GM21447 (cell line): ENCODE measurements at regions not wholly inside any gene's neighbourhood (a gene's known extent, or its start where the extent isn't known, plus 50 kb on each side); places are given as distances from the start of the nearest gene placed in this dataset.

Experiments
- ATAC-seq: cut with Tn5 transposase; IDR thresholded peaks from one replicate; pipeline ENCODE4 v1.9.1; 2021; ENCODE audit not compliant: unreplicated experiment

DNA sequence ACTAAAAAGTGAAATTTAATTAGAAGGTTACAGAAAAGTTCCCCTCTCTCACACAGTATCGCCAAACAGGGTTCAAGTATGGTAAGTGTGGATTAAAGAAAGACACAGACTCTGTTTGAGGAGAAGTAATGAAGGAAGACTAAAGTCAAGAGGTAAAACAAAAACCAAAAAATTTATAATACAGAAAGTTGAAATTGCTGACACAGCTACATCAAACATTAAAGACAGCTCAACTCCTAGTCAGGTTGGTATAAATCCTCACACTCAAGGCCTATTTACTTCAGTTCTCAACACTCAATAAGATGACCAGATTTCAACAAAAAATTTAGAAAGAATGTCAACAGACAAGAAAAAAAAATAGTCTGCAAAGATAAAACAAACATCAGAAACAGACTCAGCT, 300.5 kb upstream of the LINC00305 start:
- no peak for ATAC-seq

DNA sequence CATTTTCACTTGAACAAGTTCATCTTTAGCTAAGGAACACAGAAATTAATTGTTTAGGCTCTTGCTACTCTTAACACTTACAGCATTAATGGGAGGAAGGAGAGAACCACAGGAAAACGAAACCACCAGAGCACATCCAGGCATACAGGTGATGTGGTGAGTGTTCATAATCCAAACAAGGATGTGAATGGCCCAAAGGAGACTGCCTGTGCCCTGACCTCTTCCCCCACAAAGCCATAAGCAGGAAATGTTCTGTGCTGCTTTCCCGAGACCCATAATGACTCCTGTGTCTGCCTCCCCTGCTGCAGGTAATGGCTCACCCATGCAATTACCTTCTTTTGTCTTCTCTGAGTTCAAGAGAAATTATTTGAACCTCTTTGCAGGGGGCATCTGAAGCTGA, 295.9 kb upstream of the LINC00305 start:
- no peak for ATAC-seq

DNA sequence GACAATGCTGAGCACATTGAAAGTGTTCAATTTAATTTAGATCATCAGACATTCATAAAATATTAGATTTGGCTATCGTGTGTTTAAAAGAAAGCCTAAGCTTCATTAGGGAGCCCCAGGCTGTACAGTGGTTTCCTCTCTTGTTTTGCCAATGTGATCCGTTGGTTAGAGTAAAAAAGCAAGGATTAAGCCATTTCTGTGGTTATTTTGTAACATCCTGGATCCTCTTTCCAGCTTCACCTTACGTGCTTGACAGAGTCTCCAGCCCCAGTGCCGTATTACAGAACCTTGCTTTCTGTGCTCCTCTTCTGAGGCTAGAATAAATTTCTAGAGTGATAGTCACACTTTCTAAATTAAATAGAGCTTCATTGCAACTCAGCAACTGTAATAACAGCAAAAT, 289.3 kb upstream of the LINC00305 start:
- ATAC-seq: no peak

DNA sequence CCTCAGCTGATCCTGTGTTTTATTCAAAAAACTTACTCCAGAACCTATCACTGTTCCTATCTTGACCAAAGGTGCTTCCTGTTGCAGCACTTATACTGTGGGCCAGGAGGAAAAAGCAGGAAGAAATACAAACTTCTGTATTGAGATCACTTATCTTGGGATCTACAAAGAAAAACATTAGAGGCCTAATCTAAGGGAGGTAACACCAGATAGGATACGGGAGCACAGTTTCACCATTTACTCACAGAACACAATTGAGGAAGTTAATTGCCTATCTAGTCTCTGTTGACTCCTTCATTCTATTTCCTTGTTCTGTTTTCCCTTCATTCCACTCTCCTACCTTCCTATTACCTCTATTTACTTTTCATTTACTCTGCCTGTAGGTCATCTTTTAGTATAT, 287.2 kb upstream of the LINC00305 start:
- ATAC-seq: no peak

DNA sequence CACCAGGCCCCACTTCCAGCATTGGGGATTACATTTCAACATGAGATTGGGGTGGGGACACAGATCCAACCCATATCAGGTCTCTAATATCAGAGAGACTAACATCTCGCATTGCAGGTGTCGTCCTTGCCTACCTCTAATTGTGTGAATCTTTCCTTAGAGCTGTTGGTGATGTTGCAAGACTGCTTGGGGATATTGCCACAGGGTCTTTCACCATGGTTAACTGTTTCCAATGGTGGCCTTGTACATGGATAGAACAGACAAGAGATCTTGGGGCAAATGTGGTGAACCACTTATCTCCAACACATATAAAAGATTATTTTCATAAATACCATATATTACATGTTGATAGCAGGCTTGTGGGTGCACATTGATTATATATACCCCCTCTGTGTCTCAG, 270.3 kb upstream of the LINC00305 start:
- no peak for ATAC-seq

DNA sequence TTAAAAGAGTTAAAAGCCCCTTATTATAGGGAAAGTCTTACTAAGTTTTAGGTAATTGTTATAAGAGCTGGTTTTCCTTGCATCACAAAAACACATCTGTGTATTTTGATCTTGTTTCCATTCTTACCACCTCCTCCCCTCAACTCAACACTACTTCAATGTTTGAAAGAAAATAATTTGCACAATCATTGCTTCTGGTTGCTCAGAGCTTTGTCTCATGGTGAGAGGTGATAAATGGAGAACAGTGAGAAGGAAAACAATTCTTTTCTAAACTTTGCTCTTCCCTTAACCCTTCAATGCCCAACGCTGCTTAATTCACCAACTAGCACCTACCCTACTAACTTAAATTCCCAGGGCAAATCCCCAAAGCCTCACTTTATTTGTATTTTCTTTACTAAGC, 268.1 kb upstream of the LINC00305 start:
- no peak for ATAC-seq

DNA sequence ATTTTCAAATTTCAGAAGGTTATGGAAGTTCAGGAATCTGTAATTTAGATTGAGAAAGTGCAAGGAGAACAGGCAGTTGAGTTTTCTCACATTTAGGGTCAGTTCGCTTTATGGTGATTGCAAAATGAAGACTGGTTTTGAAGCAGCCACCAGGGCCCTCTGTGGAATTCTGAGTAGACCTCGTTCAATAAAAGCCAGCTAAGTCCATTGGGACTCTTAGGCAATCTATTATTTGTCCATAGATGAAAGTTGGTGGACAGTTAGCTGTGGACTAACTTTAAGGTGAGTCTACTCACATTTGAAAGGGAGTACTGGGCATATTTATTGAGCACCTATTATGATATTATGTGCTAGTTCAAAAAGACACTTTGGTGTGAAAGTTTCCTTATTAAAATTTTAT, 266.3 kb upstream of the LINC00305 start:
- ATAC-seq: no peak

DNA sequence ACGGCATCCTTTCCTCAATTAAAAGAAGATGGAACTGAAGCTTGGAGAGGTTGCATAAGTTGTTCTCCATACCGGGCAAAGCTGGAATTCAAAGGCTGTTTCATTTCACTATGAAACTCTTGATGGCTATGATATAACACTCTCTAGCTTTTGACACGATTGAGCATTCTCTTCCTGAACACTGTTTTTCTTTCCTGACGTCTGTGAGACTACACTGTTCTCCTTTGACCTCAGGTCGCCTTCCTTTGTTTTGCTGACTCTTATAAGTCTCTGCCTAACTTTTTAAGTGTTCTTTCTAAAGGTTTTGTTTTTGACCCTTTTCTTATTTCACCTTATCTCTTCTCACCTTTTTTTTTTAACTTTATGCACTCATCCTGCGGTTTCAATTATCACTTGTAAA, 261.8 kb upstream of the LINC00305 start:
- ATAC-seq: no peak

DNA sequence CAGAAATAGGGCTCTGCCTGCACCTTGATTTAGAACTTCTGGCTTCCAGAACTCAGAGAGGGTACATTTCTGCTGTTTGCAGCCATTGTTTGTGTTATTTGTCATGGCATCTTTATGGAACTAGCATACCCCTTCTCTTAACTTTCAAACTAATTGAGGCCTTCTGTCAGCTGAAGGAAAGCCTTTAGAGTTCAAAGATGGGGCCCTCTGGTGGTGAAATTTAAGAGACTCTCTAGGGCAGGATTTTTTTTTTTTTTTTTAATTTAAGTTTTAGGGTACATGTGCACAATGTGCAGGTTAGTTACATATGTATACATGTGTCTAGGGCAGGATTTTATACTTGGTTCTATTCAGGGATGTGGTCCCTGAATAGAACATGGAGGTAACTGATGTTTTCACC, 260.6 kb upstream of the LINC00305 start:
- ATAC-seq: peak; percentile 55

DNA sequence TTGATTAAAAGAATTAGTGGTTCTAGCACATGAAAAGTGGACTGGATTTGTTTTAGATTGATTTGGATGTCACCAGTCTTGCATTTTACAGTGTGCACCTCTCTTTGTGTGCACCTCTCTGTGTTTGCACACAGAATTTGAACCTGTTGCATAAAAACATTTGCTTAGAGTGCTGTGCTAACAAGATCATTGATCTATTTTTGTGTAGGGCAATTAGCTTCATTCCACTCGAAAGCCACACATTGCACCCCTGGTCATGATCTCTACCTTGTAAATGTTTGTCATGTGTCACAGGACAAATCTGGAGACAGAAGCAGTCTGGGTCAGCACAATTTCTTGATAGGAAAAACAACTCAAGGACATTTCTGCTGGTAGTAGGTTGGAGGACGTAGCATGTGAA, 258.7 kb upstream of the LINC00305 start:
- no peak for ATAC-seq

DNA sequence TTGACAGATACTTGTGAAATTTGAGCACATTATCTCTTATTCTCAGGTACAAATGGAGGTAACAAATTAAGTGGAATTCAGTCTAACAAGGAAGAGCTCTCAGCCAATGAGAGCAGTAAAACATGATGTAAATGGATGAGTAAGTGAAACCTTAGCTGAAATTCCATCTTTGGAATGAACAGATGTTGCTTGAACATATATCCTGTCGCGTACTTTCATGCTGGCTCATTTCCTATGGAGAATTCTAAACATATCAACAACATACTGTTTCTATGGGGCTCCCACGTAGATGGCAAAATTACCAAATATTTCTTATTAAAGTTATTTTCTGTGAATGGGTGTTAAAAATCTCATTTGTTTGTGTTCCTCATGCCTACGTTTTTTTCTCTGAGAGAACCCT, 256.3 kb upstream of the LINC00305 start:
- no peak for ATAC-seq

DNA sequence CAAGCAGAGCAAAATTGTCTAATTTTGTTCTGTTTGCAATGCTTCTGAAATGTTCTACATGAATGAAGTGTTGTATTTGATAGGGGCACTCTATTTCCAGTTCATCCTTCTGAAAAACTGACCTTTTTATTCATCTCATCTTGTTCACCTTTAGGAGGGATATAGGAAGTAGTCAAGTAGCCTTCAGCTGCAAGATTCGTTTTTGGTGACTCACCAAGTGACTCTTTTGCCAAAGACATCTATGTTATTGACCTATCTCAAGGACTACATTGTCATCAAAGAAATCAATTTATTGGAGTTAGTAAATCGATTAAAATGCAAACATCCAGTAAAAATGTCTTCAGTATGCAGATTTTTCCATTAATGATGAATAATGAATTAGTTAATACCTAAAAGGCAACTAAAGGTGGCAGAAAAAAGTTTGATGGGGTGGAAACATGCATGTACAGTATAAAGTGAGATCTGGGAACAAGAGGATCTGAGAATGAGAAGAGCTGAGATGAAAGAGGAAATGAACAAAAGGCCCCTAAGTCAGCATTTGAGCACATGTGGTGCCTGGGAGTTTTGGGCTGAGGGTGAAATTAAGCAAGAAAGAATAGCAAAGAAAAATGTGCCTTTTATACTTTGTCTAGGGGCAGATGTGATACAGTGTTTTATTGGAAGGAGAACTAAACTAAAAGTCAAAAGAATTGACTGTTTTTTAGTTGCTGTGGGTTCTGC, 255.1 kb upstream of the LINC00305 start:
- no peak for ATAC-seq

DNA sequence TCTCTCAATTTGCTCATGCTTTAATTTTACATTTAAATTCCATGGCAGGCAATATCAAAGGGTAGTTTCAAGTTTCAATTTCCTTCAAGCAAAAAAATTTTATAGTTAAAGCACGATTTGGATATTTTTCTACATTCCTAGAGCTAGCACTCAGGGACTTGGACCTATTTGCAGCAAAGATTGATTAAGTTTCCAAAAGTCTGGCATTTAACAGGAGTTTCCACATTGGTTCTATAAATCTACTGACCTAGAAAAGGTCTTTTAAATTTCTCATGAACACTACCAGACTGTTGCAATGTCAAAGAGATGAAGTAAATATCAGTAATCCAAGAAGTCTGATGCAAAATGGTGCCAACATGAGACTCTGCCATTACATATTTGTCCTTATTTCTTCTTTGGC, 253.7 kb upstream of the LINC00305 start:
- ATAC-seq: no peak

DNA sequence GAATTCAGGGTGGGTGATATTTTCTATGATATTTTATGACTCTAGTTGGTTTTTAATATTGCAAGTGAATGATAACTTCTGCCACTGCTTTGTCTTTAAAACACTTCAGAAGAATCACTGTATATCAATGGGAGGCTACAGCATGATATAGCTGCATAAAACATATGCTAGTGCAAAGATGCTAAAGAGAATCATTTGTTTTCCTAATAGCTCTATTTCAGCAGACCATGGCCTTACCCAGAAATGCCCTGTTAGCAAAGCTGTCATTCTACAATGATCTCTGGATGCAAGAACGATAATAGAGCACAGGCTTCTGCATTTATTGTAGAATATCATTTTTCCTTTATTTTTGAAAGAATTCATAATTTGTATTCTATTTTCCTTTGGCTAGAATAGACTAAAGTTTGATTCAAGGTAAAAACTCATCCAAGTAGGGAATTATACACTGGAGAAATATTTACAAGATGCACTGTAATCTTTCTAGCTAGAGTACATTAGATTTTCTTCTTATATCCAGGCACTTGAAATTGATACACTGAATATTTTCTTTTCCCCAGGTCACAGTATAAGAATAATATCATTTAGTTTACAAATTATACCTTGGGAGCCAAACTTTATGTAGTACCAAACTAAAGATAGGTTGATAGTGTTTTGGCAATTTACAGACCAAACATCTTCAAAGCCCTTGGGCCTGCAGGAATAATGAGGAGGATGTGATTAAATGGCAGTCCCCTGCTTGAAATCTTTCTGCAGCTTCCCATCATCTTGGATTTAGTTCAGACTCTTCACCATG, 252.6 kb upstream of the LINC00305 start:
- no peak for ATAC-seq

DNA sequence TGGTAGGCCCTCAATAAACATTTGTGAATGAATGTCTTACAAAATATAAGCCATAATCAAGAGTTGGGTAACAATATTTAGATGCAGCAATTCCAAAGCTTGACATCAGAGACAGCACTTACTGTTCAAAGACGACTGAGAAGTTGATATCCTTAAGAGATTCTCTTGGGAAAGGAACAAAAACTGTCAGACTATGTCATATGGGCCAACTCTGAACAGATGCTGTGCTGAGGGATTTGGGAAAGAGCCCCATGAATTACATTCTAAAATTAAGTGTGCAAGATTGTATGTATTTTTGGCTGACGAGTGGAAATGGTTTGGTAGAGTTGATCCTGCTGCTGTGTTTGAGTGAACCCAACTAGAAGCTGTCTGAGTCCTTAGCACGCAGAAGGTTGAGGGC, 250.7 kb upstream of the LINC00305 start:
- no peak for ATAC-seq

DNA sequence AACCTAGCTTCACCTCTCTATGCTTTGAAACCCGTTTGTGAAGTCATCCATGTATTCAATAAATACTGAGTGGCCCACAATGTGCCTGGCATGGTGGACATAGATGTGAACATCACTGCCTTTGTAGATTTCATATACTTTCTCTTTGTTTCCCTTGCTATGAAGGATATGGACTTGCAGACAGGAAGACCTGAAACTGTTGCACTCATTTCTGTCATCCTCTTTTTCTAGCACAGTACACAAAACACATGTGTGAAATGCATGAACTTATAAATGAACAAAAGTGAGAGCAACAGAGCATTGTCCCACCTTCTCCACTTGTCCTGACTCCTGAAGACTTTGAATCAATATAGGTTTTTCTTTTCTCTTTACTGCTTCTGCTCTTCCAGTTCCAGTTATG, 249.4 kb upstream of the LINC00305 start:
- ATAC-seq: no peak

DNA sequence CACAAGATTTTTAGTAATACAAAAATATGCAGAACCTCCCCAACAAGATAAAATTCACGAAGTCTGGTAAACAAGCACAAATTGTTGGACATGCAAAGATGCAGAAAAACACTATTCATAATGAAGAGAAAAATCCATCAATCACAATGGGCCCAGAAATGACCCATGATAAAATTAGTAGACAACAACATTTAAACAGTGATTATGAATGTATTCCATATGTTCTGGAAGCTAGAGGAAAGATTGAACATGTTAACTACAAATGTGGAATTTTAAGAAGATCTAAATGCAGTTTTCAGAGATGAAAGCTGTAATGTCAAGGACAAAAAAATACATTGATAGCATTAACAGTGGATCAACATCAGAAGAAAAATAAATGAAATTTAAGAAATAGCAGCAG, 243.3 kb upstream of the LINC00305 start:
- ATAC-seq: no peak

DNA sequence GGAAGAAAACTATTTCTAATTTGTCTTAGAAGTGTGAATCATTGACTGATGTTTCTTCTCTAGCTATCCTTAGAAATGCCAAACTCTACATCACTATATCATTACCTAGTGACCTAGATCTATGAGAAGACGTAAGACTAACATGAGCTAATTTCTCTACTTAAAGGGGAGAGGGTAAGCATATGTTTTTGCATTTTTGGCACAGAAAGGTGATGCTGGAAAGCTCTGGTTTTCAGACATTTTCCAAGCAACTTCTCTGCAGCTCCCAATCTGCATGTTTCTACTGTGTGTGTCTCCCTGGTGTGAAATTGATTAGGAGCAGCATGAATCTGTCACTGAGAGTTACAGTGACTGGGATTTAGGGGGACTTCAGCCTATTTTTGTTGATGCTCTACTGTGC, 235.2 kb upstream of the LINC00305 start:
- no peak for ATAC-seq

DNA sequence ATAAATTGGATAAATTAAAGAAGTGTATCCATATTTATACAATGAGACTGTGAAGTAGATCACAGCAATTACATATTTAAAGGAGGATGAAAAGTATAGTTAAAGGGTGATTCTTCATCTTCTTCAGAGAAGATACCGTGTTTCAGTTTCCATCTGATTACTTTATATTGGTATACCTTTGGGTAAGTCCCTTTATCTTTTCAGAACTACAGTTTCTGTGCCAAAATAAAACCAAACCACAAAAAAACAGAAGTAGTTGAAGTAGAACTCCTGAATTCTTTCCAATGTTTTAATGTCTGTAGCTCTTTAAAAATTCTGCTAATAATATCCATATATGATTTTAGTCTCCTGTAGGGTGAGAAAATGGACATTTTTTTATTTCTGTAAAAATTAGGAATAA, 231.2 kb upstream of the LINC00305 start:
- ATAC-seq: peak; percentile 94

DNA sequence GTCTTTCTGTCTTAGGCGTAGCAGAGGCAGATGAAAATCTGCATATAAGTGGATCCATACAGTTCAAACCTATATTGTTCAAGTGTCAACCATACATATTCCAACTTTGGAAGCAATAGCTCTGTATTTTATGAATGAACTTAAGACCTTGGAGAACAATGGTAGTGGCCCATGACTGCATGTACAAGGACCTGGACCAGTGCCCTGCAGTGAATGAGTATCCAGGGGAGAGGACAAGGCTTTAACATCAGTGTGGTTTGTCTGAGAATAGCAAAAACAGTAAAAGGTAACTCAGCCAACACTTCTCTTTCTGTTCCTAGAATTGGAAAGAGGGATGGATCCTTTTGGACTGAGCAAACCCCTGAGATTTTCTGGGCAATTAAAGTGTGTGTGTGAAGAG, 230.8 kb upstream of the LINC00305 start:
- no peak for ATAC-seq

DNA sequence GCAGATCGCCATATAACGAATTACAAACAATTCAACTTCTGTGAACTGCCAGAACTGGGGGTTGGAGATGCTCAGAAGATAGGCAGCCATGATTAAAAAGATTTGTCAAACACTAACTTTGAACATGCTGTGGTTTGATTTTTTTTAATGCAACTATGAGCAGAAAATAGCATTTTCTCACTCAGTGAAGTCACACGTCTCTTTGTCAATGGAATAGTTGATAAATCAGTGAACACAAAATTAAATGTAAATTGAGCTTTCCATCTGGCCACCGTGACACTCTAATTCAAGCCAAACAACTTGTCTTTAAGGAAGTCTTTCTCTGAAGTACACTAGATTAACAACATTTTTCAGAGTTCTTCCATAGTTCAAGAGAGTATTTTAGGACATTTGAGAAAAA, 228.6 kb upstream of the LINC00305 start:
- no peak for ATAC-seq

DNA sequence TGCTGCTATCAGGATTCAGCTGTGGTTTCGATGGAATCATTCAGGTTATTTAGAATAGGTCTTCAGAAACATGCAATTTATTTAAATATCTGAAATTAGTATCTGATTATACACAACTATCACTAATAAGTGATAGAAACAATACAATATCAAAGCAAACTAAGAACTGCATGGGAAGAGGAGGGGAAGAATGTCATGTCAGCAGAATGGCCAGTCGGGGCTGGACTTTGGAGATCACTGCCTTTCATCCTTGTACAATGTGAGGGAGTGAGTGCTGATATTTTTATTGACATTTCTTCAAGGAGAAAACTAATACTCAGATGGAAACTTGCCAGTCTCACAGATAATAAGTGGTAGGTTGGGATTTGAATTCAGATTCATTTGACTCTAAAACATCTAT, 224.0 kb upstream of the LINC00305 start:
- no peak for ATAC-seq
